ENCODE measurements at regions not wholly inside any gene's neighbourhood (a gene's known extent, or its start where the extent isn't known, plus 50 kb on each side); places are given as distances from the start of the nearest gene placed in this dataset.

DNA sequence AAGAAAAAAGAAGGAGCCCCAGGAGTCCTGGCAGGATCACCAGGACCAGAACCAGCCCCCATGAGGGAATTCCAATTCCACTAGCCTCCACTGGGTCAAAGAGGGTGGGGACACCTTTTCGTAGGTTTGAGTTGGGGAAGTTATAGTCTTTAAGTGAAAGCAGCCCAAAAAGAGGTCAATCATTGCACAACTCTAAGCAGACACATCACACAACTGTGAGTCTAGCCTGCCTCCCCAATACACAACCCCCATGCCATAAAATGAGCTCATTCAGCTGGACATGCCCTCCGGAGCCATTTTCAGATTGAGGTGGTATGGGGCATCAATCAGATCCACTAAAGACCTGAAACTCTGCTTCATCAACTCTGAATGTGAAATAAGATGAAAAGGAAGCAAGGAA lies 179.9 kb downstream of the NPHP4 start:
- H3K4me1 Mint-ChIP-seq: peaks cover 5% of the 10 kb centered on the region
- no peak overlapping the region for H3K4me3 Mint-ChIP-seq
- H3K27me3 Mint-ChIP-seq (ENCODE audit: low read depth): peaks cover 27% of the 10 kb centered on the region
- H3K27ac Mint-ChIP-seq: no peak overlapping the region
- peaks cover 7% of the 10 kb centered on the region for H3K9me3 Mint-ChIP-seq
- no peaks in the 10 kb centered on the region for H3K36me3 Mint-ChIP-seq (ENCODE audit: low read depth)
- TF ChIP-seq, protein P1, sequence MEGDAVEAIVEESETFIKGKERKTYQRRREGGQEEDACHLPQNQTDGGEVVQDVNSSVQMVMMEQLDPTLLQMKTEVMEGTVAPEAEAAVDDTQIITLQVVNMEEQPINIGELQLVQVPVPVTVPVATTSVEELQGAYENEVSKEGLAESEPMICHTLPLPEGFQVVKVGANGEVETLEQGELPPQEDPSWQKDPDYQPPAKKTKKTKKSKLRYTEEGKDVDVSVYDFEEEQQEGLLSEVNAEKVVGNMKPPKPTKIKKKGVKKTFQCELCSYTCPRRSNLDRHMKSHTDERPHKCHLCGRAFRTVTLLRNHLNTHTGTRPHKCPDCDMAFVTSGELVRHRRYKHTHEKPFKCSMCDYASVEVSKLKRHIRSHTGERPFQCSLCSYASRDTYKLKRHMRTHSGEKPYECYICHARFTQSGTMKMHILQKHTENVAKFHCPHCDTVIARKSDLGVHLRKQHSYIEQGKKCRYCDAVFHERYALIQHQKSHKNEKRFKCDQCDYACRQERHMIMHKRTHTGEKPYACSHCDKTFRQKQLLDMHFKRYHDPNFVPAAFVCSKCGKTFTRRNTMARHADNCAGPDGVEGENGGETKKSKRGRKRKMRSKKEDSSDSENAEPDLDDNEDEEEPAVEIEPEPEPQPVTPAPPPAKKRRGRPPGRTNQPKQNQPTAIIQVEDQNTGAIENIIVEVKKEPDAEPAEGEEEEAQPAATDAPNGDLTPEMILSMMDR (IDR thresholded peaks at IDR 0.05; ENCODE audit: unreplicated experiment in 3 of 3): no peak

DNA sequence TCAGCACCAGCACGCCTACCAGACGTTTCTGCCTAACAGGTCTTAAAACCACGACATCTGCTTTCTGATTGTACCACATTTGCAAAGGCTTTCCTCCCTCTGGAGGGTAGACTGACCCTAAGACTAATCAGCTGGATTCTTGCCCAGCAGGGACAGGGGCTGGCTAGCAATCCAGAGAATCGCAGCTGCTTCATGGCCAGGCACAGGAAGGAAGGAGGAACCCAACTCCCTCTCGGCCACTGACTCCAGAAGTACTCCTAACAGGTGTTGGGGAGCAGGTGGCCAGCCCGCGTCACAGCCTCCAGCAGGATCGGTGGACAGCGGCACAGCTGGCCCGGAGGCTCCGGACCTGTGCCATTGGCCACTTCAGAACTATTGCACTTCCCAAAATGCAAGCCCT lies 180.8 kb downstream of the NPHP4 start:
- peak overlapping the region in 1 of 3 experiments; percentile 41 for H3K27ac Mint-ChIP-seq
- no peaks in the 10 kb centered on the region for H3K36me3 Mint-ChIP-seq (ENCODE audit: low read depth)
- no peak overlapping the region for H3K4me3 Mint-ChIP-seq
- TF ChIP-seq, protein P1 (IDR thresholded peaks at IDR 0.05; ENCODE audit: unreplicated experiment in 3 of 3): no peak
- H3K27me3 Mint-ChIP-seq (ENCODE audit: low read depth): peaks cover 25% of the 10 kb centered on the region
- H3K4me1 Mint-ChIP-seq: peaks cover 5% of the 10 kb centered on the region
- peaks cover 4% of the 10 kb centered on the region for H3K9me3 Mint-ChIP-seq

DNA sequence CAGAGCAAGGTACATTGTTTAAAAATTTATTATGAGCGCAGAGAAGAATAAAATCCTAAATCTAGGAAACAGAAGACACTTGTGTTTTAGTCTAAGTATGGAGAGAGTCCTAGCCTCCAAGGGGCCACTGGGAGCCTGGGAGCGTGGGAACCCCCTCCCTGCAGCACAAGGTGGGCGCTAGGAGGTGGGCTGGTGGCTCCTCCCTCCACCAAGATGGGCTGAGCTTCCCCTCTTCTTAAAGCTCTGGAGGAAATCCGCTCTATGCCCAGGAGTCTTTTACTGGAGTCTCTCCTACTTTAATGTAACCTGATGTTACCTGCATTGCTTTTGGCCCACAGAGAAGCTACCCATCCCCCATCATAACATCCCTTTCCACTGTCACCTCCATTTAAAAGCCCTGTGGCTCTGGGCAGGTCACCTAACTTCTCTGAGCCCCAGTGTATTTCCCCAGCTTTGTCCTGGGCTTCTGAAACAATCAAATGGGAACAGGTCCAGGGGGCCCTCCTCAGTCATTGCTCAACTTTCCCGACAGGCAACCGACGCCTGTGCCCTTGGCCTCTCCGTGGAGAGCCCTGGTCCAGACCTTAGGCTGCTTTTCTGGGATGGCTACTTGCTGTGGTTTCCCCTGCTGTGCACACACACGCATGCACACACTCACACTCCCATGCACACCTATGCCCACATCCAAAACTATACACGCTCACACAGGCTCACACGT lies 181.5 kb downstream of the NPHP4 start:
- Mint-ChIP-seq H3K27me3 (ENCODE audit: low read depth) (peaks cover 20% of the 10 kb centered on the region), H3K4me1 (peaks cover 5% of the 10 kb centered on the region), H3K9me3 (peaks cover 3% of the 10 kb centered on the region), H3K4me3 (no peak overlapping the region), H3K27ac (no peak overlapping the region), H3K36me3 (ENCODE audit: low read depth) (no peaks in the 10 kb centered on the region)
- TF ChIP-seq, protein P1 (IDR thresholded peaks at IDR 0.05; ENCODE audit: unreplicated experiment in 3 of 3): no peak

DNA sequence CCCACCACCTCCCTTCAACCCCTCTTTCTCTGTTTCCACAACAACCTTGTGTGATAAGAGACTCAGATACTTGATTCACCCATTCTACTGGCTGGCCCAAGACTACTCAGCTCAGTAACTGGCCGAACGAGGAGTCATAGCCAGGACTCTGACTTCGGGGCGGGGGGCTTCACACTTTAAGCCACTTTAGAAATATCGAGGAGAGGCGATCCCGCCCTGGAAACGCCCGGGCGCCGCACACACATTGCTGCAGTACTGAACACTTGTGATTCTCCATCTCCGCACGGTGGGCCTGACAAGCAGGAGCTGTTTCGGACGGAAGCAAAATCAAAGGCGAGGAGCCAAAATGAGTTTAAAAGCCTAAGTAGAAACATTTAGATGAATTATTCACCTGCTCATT lies 182.1 kb downstream of the NPHP4 start:
- Mint-ChIP-seq H3K27ac (no peak overlapping the region), H3K27me3 (ENCODE audit: low read depth) (peaks cover 16% of the 10 kb centered on the region), H3K9me3 (peaks cover 3% of the 10 kb centered on the region), H3K36me3 (ENCODE audit: low read depth) (no peaks in the 10 kb centered on the region), H3K4me1 (peaks cover 5% of the 10 kb centered on the region), H3K4me3 (no peak overlapping the region)
- TF ChIP-seq, protein P1 (IDR thresholded peaks at IDR 0.05; ENCODE audit: unreplicated experiment in 3 of 3): no peak

DNA sequence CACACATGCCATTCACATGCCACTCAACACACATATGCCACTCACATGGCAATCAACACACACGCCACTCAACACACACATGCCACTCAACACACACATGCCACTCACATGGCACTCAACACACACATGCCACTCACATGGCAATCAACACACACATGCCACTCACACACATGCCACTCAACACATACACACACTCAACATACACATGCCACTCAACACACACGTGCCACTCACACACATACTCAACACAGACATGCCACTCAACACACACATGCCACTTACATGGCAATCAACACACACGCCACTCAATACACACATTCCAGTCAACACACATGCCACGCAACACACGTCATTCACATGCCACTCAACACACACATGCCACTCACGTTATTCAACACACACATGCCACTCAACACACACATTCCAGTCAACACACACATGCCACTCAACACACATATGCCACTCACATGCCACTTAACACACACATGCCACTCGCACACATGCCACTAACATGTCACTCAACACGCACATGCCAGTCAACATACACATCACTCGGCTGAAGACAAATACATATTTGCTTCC lies 182.9 kb downstream of the NPHP4 start:
- H3K27ac Mint-ChIP-seq: no peak overlapping the region
- no peaks in the 10 kb centered on the region for H3K36me3 Mint-ChIP-seq (ENCODE audit: low read depth)
- H3K4me1 Mint-ChIP-seq: peaks cover 5% of the 10 kb centered on the region
- H3K27me3 Mint-ChIP-seq (ENCODE audit: low read depth): peaks cover 16% of the 10 kb centered on the region
- H3K4me3 Mint-ChIP-seq: no peak overlapping the region
- peaks cover 3% of the 10 kb centered on the region for H3K9me3 Mint-ChIP-seq
- TF ChIP-seq, protein P1 (IDR thresholded peaks at IDR 0.05; ENCODE audit: unreplicated experiment in 3 of 3): no peak

DNA sequence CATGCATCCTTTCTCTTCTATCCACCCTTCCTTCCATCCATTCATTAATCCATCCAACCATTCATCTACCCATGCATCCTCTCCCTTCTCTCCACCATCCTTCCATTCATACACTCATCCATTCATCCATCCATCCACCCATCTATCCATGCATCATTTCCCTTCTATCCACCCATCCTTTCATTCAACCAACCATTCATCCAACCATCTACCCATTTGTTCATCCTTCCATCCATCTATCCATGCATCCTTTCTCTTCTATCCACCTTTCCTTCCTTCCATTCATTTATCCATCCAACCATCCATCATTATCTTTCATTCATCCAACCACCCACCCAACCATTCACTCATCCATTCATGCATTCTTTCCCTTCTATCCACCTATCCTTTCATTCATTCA lies 188.4 kb downstream of the NPHP4 start:
- TF ChIP-seq, protein P1 (IDR thresholded peaks at IDR 0.05; ENCODE audit: unreplicated experiment in 3 of 3): no peak
- H3K4me1 Mint-ChIP-seq: no peaks in the 10 kb centered on the region

More for the DNA sequence above, 188.4 kb downstream of the NPHP4 start:
- Mint-ChIP-seq H3K9me3 (no peaks in the 10 kb centered on the region), H3K4me3 (no peak overlapping the region), H3K27me3 (ENCODE audit: low read depth) (peaks cover 9% of the 10 kb centered on the region), H3K36me3 (ENCODE audit: low read depth) (no peaks in the 10 kb centered on the region), H3K27ac (no peak overlapping the region)
